Hypothalamus (tissue), 51 donors: ENCODE measurements at regions not wholly inside any gene's neighbourhood (a gene's known extent, or its start where the extent isn't known, plus 50 kb on each side); places are given as distances from the start of the nearest gene placed in this dataset.

Source experiments
- DNase-seq, 51 donors: peaks; one replicate each; lab custom pipeline; 2025; lab: John Stamatoyannopoulos, UW

- DNase-seq, result no peak
Observed at GRCh38 chr6:14250573-14250972, 133.0 kb downstream of the CD83 start.

- DNase-seq, result no peak
Observed at GRCh38 chr6:14252271-14252850, 134.8 kb downstream of the CD83 start.

- DNase-seq, result no peak
Observed at GRCh38 chr6:14254505-14254904, 136.9 kb downstream of the CD83 start.

- DNase-seq, result no peak
Observed at GRCh38 chr6:14255916-14256315, 138.3 kb downstream of the CD83 start.

GRCh38 chr6:14258117-14258516 is 140.5 kb downstream of the CD83 start:
- no peak for DNase-seq

- no peak for DNase-seq
Observed at GRCh38 chr6:14258695-14259593, 141.4 kb downstream of the CD83 start.

GRCh38 chr6:14259594-14260152 is 142.1 kb downstream of the CD83 start:
- no peak for DNase-seq

- DNase-seq, result no peak
Observed at GRCh38 chr6:14260839-14261238, 143.3 kb downstream of the CD83 start.

- DNase-seq, result no peak
Observed at GRCh38 chr6:14263881-14264424, 146.4 kb downstream of the CD83 start.

- no peak for DNase-seq
Observed at GRCh38 chr6:14265049-14266021, 147.8 kb downstream of the CD83 start.

- DNase-seq, result no peak
Observed at GRCh38 chr6:14266266-14266665, 148.7 kb downstream of the CD83 start.

- DNase-seq, result no peak
Observed at GRCh38 chr6:14267885-14268660, 150.5 kb downstream of the CD83 start.

- DNase-seq, result no peak
Observed at GRCh38 chr6:14269436-14269835, 151.9 kb downstream of the CD83 start.

- DNase-seq, result no peak
Observed at GRCh38 chr6:14270142-14270893, 152.7 kb downstream of the CD83 start.

- no peak for DNase-seq
Observed at GRCh38 chr6:14270925-14271788, 153.6 kb downstream of the CD83 start.

- DNase-seq, result no peak
Observed at GRCh38 chr6:14271789-14272736, 154.5 kb downstream of the CD83 start.

GRCh38 chr6:14272737-14273085 is 155.1 kb downstream of the CD83 start:
- DNase-seq, result no peak
